ENCODE measurements at regions not wholly inside any gene's neighbourhood (a gene's known extent, or its start where the extent isn't known, plus 50 kb on each side); places are given as distances from the start of the nearest gene placed in this dataset.

DNA sequence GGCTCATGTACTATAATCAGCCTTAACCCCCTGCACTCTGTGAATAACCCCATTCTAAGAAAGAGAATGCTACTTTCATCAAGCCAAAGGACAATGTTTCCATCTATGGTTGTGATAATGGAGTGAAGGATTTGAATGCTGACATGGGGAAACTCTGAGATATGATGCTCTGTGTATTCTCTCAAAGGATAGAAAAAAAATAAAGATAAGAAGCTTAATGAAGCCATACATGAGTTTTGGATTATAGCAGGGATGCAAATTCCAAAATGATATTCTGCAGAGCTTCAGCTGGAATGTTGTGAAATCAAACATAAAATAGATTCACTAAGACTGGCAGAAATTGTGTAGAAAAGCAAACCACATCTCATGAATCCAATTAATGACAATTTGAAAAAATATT lies 1074.1 kb downstream of the XPNPEP1 start:
- Histone ChIP-seq H3K27me3 (ENCODE audit: control insufficient read depth, insufficient read depth, low read length) (no peaks in the 10 kb centered on the region), H3K9me3 (ENCODE audit: control insufficient read depth, insufficient read depth, low read depth, low read length) (no peaks in the 10 kb centered on the region), H3K4me2 (ENCODE audit: extremely low read depth, insufficient read depth, low read length) (no peak overlapping the region), H3K4me1 (ENCODE audit: control insufficient read depth, extremely low read depth, insufficient read depth, low read length) (no peaks in the 10 kb centered on the region), H3K9ac (ENCODE audit: insufficient read depth, low read length) (no peak overlapping the region), H2AFZ (ENCODE audit: low read length) (no peak overlapping the region), H3K27ac (ENCODE audit: insufficient read depth, low read length) (no peak overlapping the region), H3K79me2 (ENCODE audit: control insufficient read depth, insufficient read depth, low read length) (no peaks in the 10 kb centered on the region), H3K4me3 (replicated peaks in 1 of 4; ENCODE audit: control extremely low read depth in 1 of 4, insufficient read depth in 1 of 4, low read depth in 3 of 4, low read length in 4 of 4) (no peak overlapping the region), H4K20me1 (ENCODE audit: control insufficient read depth, extremely low read depth, insufficient read depth, low read length) (no peaks in the 10 kb centered on the region), H3K36me3 (ENCODE audit: control insufficient read depth, insufficient read depth, low read length) (no peaks in the 10 kb centered on the region)
- TF ChIP-seq EZH2 (IDR thresholded peaks at IDR 0.05; ENCODE audit: low read length, missing control alignments), result no peak
- TF ChIP-seq, protein P1, sequence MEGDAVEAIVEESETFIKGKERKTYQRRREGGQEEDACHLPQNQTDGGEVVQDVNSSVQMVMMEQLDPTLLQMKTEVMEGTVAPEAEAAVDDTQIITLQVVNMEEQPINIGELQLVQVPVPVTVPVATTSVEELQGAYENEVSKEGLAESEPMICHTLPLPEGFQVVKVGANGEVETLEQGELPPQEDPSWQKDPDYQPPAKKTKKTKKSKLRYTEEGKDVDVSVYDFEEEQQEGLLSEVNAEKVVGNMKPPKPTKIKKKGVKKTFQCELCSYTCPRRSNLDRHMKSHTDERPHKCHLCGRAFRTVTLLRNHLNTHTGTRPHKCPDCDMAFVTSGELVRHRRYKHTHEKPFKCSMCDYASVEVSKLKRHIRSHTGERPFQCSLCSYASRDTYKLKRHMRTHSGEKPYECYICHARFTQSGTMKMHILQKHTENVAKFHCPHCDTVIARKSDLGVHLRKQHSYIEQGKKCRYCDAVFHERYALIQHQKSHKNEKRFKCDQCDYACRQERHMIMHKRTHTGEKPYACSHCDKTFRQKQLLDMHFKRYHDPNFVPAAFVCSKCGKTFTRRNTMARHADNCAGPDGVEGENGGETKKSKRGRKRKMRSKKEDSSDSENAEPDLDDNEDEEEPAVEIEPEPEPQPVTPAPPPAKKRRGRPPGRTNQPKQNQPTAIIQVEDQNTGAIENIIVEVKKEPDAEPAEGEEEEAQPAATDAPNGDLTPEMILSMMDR (conservative IDR thresholded peaks at IDR 0.05 in 1 of 2, IDR thresholded peaks at IDR 0.05 in 1 of 2; ENCODE audit: low read depth in 1 of 2, low read length in 2 of 2), result no peak
- no peak for DNase-seq (ENCODE audit: low read depth in 2 of 2)

DNA sequence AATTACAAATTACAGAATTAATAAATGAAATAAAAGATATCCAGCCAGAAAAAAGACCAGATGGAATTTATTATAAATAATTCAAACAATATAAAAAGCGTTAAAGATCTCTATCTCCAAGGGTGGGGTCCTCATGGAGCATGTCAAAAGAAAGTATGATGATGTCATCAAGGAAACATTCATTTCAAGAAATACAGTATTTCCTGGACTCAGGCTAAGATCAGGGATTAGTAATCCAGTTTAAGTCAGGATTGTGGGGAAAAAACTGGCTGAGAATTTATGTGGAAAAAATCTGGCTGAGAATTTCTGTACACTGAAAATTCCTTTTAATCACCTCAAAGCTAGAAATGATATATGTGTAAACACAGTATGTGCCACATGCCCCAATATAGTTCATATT lies 1075.3 kb downstream of the XPNPEP1 start:
- no peak overlapping the region for H3K4me2 ChIP-seq (ENCODE audit: extremely low read depth, insufficient read depth, low read length)
- no peaks in the 10 kb centered on the region for H3K4me1 ChIP-seq (ENCODE audit: control insufficient read depth, extremely low read depth, insufficient read depth, low read length)
- TF ChIP-seq EZH2 (IDR thresholded peaks at IDR 0.05; ENCODE audit: low read length, missing control alignments), result no peak
- TF ChIP-seq, protein P1 (conservative IDR thresholded peaks at IDR 0.05 in 1 of 2, IDR thresholded peaks at IDR 0.05 in 1 of 2; ENCODE audit: low read depth in 1 of 2, low read length in 2 of 2), result no peak
- H3K79me2 ChIP-seq (ENCODE audit: control insufficient read depth, insufficient read depth, low read length), result no peaks in the 10 kb centered on the region
- H3K27me3 ChIP-seq (ENCODE audit: control insufficient read depth, insufficient read depth, low read length), result no peaks in the 10 kb centered on the region
- H3K4me3 ChIP-seq (replicated peaks in 1 of 4; ENCODE audit: control extremely low read depth in 1 of 4, insufficient read depth in 1 of 4, low read depth in 3 of 4, low read length in 4 of 4), result no peak overlapping the region
- peak in 1 of 2 donors; percentile 5 for DNase-seq (ENCODE audit: low read depth in 2 of 2)
- no peak overlapping the region for H3K9ac ChIP-seq (ENCODE audit: insufficient read depth, low read length)
- H2AFZ ChIP-seq (ENCODE audit: low read length), result no peak overlapping the region
- H3K27ac ChIP-seq (ENCODE audit: insufficient read depth, low read length), result no peak overlapping the region
- H4K20me1 ChIP-seq (ENCODE audit: control insufficient read depth, extremely low read depth, insufficient read depth, low read length), result no peaks in the 10 kb centered on the region
- no peaks in the 10 kb centered on the region for H3K9me3 ChIP-seq (ENCODE audit: control insufficient read depth, insufficient read depth, low read depth, low read length)
- H3K36me3 ChIP-seq (ENCODE audit: control insufficient read depth, insufficient read depth, low read length), result no peaks in the 10 kb centered on the region

DNA sequence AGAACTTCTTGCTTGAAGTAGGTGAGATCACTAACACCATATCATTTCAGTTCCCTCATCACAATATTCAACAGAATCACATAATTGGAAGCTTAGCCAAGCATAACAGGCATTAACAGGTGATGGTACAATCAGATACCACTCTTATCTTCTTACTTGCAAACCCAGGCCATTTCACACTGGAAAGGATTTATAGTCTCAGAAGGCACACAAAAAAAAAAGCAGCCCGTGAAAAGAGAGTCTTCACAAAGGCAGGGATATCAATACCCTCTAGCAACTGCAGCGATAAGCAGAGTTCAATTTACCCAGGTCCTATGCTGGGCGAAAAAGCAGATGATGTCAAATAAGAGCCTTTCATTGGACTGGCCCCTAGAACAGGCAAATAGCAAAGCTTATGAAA lies 1082.4 kb downstream of the XPNPEP1 start:
- H3K27ac ChIP-seq (ENCODE audit: insufficient read depth, low read length), result no peak overlapping the region
- no peak overlapping the region for H3K4me3 ChIP-seq (replicated peaks in 1 of 4; ENCODE audit: control extremely low read depth in 1 of 4, insufficient read depth in 1 of 4, low read depth in 3 of 4, low read length in 4 of 4)
- TF ChIP-seq, protein P1 (conservative IDR thresholded peaks at IDR 0.05 in 1 of 2, IDR thresholded peaks at IDR 0.05 in 1 of 2; ENCODE audit: low read depth in 1 of 2, low read length in 2 of 2), result no peak
- TF ChIP-seq EZH2 (IDR thresholded peaks at IDR 0.05; ENCODE audit: low read length, missing control alignments), result no peak
- no peak overlapping the region for H2AFZ ChIP-seq (ENCODE audit: low read length)
- H3K4me1 ChIP-seq (ENCODE audit: control insufficient read depth, extremely low read depth, insufficient read depth, low read length), result no peaks in the 10 kb centered on the region
- no peak overlapping the region for H3K9ac ChIP-seq (ENCODE audit: insufficient read depth, low read length)
- no peak for DNase-seq (ENCODE audit: low read depth in 2 of 2)
- no peaks in the 10 kb centered on the region for H3K9me3 ChIP-seq (ENCODE audit: control insufficient read depth, insufficient read depth, low read depth, low read length)
- no peaks in the 10 kb centered on the region for H3K79me2 ChIP-seq (ENCODE audit: control insufficient read depth, insufficient read depth, low read length)
- no peaks in the 10 kb centered on the region for H4K20me1 ChIP-seq (ENCODE audit: control insufficient read depth, extremely low read depth, insufficient read depth, low read length)
- no peaks in the 10 kb centered on the region for H3K36me3 ChIP-seq (ENCODE audit: control insufficient read depth, insufficient read depth, low read length)
- no peak overlapping the region for H3K4me2 ChIP-seq (ENCODE audit: extremely low read depth, insufficient read depth, low read length)
- H3K27me3 ChIP-seq (ENCODE audit: control insufficient read depth, insufficient read depth, low read length), result no peaks in the 10 kb centered on the region

Data from fibroblast of lung (primary cell).